Liver (tissue), 8 donors: ENCODE measurements at regions not wholly inside any gene's neighbourhood (a gene's known extent, or its start where the extent isn't known, plus 50 kb on each side); places are given as distances from the start of the nearest gene placed in this dataset.

ENCODE experiments used
- DNase-seq: peaks from one replicate; pipeline ENCODE4 v3.0.0-alpha.2; 2017; ENCODE audit warnings: low spot score
- H3K27ac ChIP-seq, 2 donors: one replicate each; pipeline ENCODE4 v1.7.0; 2013; ENCODE audit warnings: inconsistent platforms in 2 of 2, low read length in 2 of 2, control low read depth in 1 of 2, low read depth in 1 of 2, mild to moderate bottlenecking in 1 of 2
- H3K27me3 ChIP-seq, 4 donors: one replicate each; pipeline versions ENCODE4 v1.6.1 to v1.7.0; 2013; ENCODE audit warnings: low read length in 3 of 4, inconsistent platforms in 1 of 4, mild to moderate bottlenecking in 1 of 4, moderate library complexity in 1 of 4; ENCODE audit not compliant: control insufficient read depth in 4 of 4, insufficient read depth in 4 of 4
- H3K36me3 ChIP-seq, 4 donors: one replicate each; pipeline versions ENCODE4 v1.6.1 to v1.7.0; 2013; ENCODE audit warnings: low read length in 3 of 4, mild to moderate bottlenecking in 3 of 4, low read depth in 1 of 4, moderate library complexity in 1 of 4; ENCODE audit not compliant: control insufficient read depth in 4 of 4, insufficient read depth in 3 of 4
- H3K4me1 ChIP-seq, 4 donors: one replicate each; pipeline versions ENCODE4 v1.6.1 to v1.7.0; 2013; ENCODE audit warnings: low read length in 3 of 4, mild to moderate bottlenecking in 3 of 4, moderate library complexity in 1 of 4; ENCODE audit not compliant: control insufficient read depth in 4 of 4, insufficient read depth in 4 of 4
- H3K4me3 ChIP-seq, 3 donors: one replicate each; pipeline versions ENCODE4 v1.6.1 to v1.7.0; 2013; ENCODE audit warnings: low read length in 3 of 3, control low read depth in 1 of 3, low read depth in 1 of 3, mild to moderate bottlenecking in 1 of 3
- H3K9ac ChIP-seq, 2 donors: one replicate each; pipeline ENCODE4 v1.7.0; 2013; ENCODE audit warnings: low read length in 2 of 2, mild to moderate bottlenecking in 2 of 2, moderate library complexity in 2 of 2, control low read depth in 1 of 2, low read depth in 1 of 2
- H3K9me3 ChIP-seq, 4 donors: one replicate each; pipeline versions ENCODE4 v1.6.1 to v1.7.0; 2013; ENCODE audit warnings: low read length in 3 of 4; ENCODE audit not compliant: control insufficient read depth in 4 of 4
- EGR1 ChIP-seq, 2 donors: IDR thresholded peaks; 2 replicates each; pipeline ENCODE4 v1.6.1; 2016 to 2018; ENCODE audit warnings: antibody characterized with exemption in 2 of 2, low read depth in 2 of 2
- FOXA1 ChIP-seq: IDR thresholded peaks from 2 replicates; pipeline ENCODE4 v1.6.1; 2016; ENCODE audit warnings: antibody characterized with exemption
- FOXA2 ChIP-seq: IDR thresholded peaks from 2 replicates; pipeline ENCODE4 v1.6.1; 2016; ENCODE audit warnings: antibody characterized with exemption
- GABPA ChIP-seq, 2 donors: IDR thresholded peaks in 1 of 2; conservative IDR thresholded peaks in 1 of 2; 2 replicates each; pipeline ENCODE4 v1.6.1; 2016; ENCODE audit warnings: antibody characterized with exemption in 2 of 2, mild to moderate bottlenecking in 1 of 2, moderate library complexity in 1 of 2
- HNF4A ChIP-seq, 2 donors: conservative IDR thresholded peaks; 2 replicates each; pipeline ENCODE4 v1.6.1; 2016; ENCODE audit warnings: antibody characterized with exemption in 2 of 2, mild to moderate bottlenecking in 2 of 2
- HNF4G ChIP-seq: IDR thresholded peaks from 2 replicates; pipeline ENCODE4 v1.6.1; 2016; ENCODE audit warnings: antibody characterized with exemption
- JUND ChIP-seq, 2 donors: IDR thresholded peaks; 2 replicates each; pipeline ENCODE4 v1.6.1; 2016; ENCODE audit warnings: antibody characterized with exemption in 2 of 2
- NR2F2 ChIP-seq: IDR thresholded peaks from 2 replicates; pipeline ENCODE4 v1.6.1; 2016; ENCODE audit warnings: antibody characterized with exemption
- RAD21 ChIP-seq, 2 donors: IDR thresholded peaks; 2 replicates each; pipeline ENCODE4 v1.6.1; 2016; ENCODE audit warnings: antibody characterized with exemption in 2 of 2, mild to moderate bottlenecking in 2 of 2
- REST ChIP-seq: IDR thresholded peaks from 2 replicates; pipeline ENCODE4 v1.6.1; 2016; ENCODE audit warnings: antibody characterized with exemption, mild to moderate bottlenecking
- RXRA ChIP-seq, 2 donors: IDR thresholded peaks; 2 replicates each; pipeline ENCODE4 v1.6.1; 2017 to 2018; ENCODE audit warnings: antibody characterized with exemption in 2 of 2, mild to moderate bottlenecking in 1 of 2
- SP1 ChIP-seq: IDR thresholded peaks from 2 replicates; pipeline ENCODE4 v1.6.1; 2018; ENCODE audit warnings: antibody characterized with exemption, mild to moderate bottlenecking
- TAF1 ChIP-seq: conservative IDR thresholded peaks from 2 replicates; pipeline ENCODE4 v1.6.1; 2016; ENCODE audit warnings: antibody characterized with exemption, mild to moderate bottlenecking
- YY1 ChIP-seq: IDR thresholded peaks from 2 replicates; pipeline ENCODE4 v1.6.1; 2016; ENCODE audit warnings: antibody characterized with exemption, mild to moderate bottlenecking
- WGBS: extraction: QIAGEN DNeasy Blood & Tissue Kit; methylation state at CpG from one replicate; pipeline ENCODE4 v1.1.7; 2013; 5-methylcytosine and 5-hydroxymethylcytosine counted together
- TF ChIP-seq, protein P1 (sequence below): fragments of 150-350 bp; IDR thresholded peaks from 2 replicates; pipeline ENCODE4 v1.5.1; 2017; ENCODE audit warnings: improper control_type of control experiment, low read depth, low read length; ENCODE audit not compliant: missing input control
- TF ChIP-seq, protein P2 (sequence below): IDR thresholded peaks from 2 replicates; pipeline ENCODE4 v1.6.1; 2016; ENCODE audit warnings: antibody characterized with exemption
- TF ChIP-seq, protein P3 (sequence below): IDR thresholded peaks from 2 replicates; pipeline ENCODE4 v1.6.1; 2016; ENCODE audit warnings: antibody characterized with exemption
- TF ChIP-seq, protein P4 (sequence below): IDR thresholded peaks from 2 replicates; pipeline ENCODE4 v1.6.1; 2016; ENCODE audit warnings: antibody characterized with exemption
- donor health status: healthy.
- donor health status: healthy.
- donor health status: healthy.
- donor health status: healthy.
- donor health status: healthy.

GRCh38 chr14:84523746-84524145 lies 1006.2 kb upstream of the FLRT2 start:
- no peaks in the 10 kb centered on the region for H3K36me3 ChIP-seq
- no peak overlapping the region for H3K27ac ChIP-seq
- no peaks in the 10 kb centered on the region for H3K9me3 ChIP-seq
- DNase-seq, result no peak
- no peaks in the 10 kb centered on the region for H3K27me3 ChIP-seq
- 77% methylated on average over 2 of the region's 2 CpGs for WGBS
- TF ChIP-seq HNF4G (no peak), FOXA1 (no peak), EGR1 (IDR thresholded peaks at IDR 0.05; ENCODE audit: low read depth in 2 of 2) (no peak), GABPA (IDR thresholded peaks at IDR 0.05 in 1 of 2, conservative IDR thresholded peaks at IDR 0.05 in 1 of 2) (no peak), YY1 (no peak), HNF4A (conservative IDR thresholded peaks at IDR 0.05) (no peak), SP1 (no peak), RXRA (IDR thresholded peaks at IDR 0.05) (no peak), TAF1 (no peak), RAD21 (IDR thresholded peaks at IDR 0.05) (no peak), REST (no peak), NR2F2 (no peak), FOXA2 (no peak), JUND (IDR thresholded peaks at IDR 0.05) (no peak)
- TF ChIP-seq, protein P1, sequence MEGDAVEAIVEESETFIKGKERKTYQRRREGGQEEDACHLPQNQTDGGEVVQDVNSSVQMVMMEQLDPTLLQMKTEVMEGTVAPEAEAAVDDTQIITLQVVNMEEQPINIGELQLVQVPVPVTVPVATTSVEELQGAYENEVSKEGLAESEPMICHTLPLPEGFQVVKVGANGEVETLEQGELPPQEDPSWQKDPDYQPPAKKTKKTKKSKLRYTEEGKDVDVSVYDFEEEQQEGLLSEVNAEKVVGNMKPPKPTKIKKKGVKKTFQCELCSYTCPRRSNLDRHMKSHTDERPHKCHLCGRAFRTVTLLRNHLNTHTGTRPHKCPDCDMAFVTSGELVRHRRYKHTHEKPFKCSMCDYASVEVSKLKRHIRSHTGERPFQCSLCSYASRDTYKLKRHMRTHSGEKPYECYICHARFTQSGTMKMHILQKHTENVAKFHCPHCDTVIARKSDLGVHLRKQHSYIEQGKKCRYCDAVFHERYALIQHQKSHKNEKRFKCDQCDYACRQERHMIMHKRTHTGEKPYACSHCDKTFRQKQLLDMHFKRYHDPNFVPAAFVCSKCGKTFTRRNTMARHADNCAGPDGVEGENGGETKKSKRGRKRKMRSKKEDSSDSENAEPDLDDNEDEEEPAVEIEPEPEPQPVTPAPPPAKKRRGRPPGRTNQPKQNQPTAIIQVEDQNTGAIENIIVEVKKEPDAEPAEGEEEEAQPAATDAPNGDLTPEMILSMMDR, result no peak
- TF ChIP-seq, protein P2, sequence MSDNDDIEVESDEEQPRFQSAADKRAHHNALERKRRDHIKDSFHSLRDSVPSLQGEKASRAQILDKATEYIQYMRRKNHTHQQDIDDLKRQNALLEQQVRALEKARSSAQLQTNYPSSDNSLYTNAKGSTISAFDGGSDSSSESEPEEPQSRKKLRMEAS, result no peak
- TF ChIP-seq, protein P3, sequence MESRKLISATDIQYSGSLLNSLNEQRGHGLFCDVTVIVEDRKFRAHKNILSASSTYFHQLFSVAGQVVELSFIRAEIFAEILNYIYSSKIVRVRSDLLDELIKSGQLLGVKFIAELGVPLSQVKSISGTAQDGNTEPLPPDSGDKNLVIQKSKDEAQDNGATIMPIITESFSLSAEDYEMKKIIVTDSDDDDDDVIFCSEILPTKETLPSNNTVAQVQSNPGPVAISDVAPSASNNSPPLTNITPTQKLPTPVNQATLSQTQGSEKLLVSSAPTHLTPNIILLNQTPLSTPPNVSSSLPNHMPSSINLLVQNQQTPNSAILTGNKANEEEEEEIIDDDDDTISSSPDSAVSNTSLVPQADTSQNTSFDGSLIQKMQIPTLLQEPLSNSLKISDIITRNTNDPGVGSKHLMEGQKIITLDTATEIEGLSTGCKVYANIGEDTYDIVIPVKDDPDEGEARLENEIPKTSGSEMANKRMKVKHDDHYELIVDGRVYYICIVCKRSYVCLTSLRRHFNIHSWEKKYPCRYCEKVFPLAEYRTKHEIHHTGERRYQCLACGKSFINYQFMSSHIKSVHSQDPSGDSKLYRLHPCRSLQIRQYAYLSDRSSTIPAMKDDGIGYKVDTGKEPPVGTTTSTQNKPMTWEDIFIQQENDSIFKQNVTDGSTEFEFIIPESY, result no peak
- TF ChIP-seq, protein P4, sequence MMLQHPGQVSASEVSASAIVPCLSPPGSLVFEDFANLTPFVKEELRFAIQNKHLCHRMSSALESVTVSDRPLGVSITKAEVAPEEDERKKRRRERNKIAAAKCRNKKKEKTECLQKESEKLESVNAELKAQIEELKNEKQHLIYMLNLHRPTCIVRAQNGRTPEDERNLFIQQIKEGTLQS, result no peak
- no peak overlapping the region for H3K4me3 ChIP-seq
- H3K9ac ChIP-seq, result no peak overlapping the region
- H3K4me1 ChIP-seq, result no peaks in the 10 kb centered on the region
